ENCODE measurements at regions not wholly inside any gene's neighbourhood (a gene's known extent, or its start where the extent isn't known, plus 50 kb on each side); places are given as distances from the start of the nearest gene placed in this dataset.

- Histone ChIP-seq H3K4me2 (ENCODE audit: insufficient read depth, low read length) (no peak overlapping the region), H3K36me3 (ENCODE audit: control insufficient read depth, insufficient read depth, low read length) (peaks cover 4% of the 10 kb centered on the region; the same call in 1 of the 3 replicates), H3K9me3 (replicated peaks; ENCODE audit: control insufficient read depth, insufficient read depth, low read depth, low read length) (no peaks in the 10 kb centered on the region), H3K4me3 (no peak overlapping the region), H4K20me1 (replicated peaks; ENCODE audit: control insufficient read depth, insufficient read depth, low read length) (no peaks in the 10 kb centered on the region), H3K4me1 (replicated peaks in 1 of 2; ENCODE audit: control insufficient read depth in 2 of 2, insufficient read depth in 2 of 2, low read length in 2 of 2) (no peaks in the 10 kb centered on the region), H3K9ac (ENCODE audit: insufficient read depth in 1 of 2, low read depth in 2 of 2, low read length in 2 of 2) (no peak overlapping the region), H3K79me2 (ENCODE audit: control insufficient read depth, insufficient read depth, low read length) (no peaks in the 10 kb centered on the region), H3K27ac (ENCODE audit: extremely low read depth, low read depth, low read length) (no peak overlapping the region), H3K27me3 (ENCODE audit: control insufficient read depth in 2 of 2, insufficient read depth in 2 of 2, low read length in 2 of 2) (no peaks in the 10 kb centered on the region), H2AFZ (ENCODE audit: low read depth, low read length) (no peak overlapping the region), H3K9me1 (ENCODE audit: control insufficient read depth, insufficient read depth, low read length) (no peaks in the 10 kb centered on the region)
- ATAC-seq (no peak), DNase-seq (ENCODE audit: extremely low read depth in 1 of 4, low spot score in 3 of 4) (no peak), FAIRE-seq (no peak)
- intact Hi-C loops (cut with micrococcal nuclease) = no loop called here
- no TSS peak for BruUV-seq (replicated peaks)
- POLR2A ChIA-PET = no interaction called here
- CTCF ChIA-PET (ENCODE audit: low intra/inter-chr PET ratio) = no interaction called here
- in situ Hi-C loops (cut with MboI) = no loop called here
- TF ChIP-seq CTBP1 (IDR thresholded peaks at IDR 0.05; ENCODE audit: borderline replicate concordance) (no peak), MYNN (IDR thresholded peaks at IDR 0.05) (no peak), MYNN (CRISPR knock-in tag; IDR thresholded peaks at IDR 0.05) (no peak), NR2C1 (IDR thresholded peaks at IDR 0.05) (no peak), NR2C1 (tag; IDR thresholded peaks at IDR 0.05) (no peak), PTRF (tag; IDR thresholded peaks at IDR 0.05) (no peak), ATF4 (CRISPR knock-in tag; IDR thresholded peaks at IDR 0.05) (no peak), PKNOX1 (IDR thresholded peaks at IDR 0.05) (no peak), RBM39 (optimal IDR thresholded peaks at IDR 0.05; ENCODE audit: low read depth, low read length) (no peak), PHF21A (IDR thresholded peaks at IDR 0.05; ENCODE audit: borderline replicate concordance, low read depth) (no peak), FOXM1 (IDR thresholded peaks at IDR 0.05; ENCODE audit: low read depth) (no peak), FOXM1 (CRISPR knock-in tag; IDR thresholded peaks at IDR 0.05; ENCODE audit: low read depth) (no peak), ZNF140 (CRISPR knock-in tag; IDR thresholded peaks at IDR 0.05) (no peak), NCOA2 (IDR thresholded peaks at IDR 0.05; ENCODE audit: partially characterized antibody in 2 of 2) (no peak), SRSF1 (IDR thresholded peaks at IDR 0.05; ENCODE audit: low read depth, low read length) (no peak)
- TF ChIP-seq, protein P1, sequence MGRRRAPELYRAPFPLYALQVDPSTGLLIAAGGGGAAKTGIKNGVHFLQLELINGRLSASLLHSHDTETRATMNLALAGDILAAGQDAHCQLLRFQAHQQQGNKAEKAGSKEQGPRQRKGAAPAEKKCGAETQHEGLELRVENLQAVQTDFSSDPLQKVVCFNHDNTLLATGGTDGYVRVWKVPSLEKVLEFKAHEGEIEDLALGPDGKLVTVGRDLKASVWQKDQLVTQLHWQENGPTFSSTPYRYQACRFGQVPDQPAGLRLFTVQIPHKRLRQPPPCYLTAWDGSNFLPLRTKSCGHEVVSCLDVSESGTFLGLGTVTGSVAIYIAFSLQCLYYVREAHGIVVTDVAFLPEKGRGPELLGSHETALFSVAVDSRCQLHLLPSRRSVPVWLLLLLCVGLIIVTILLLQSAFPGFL (CRISPR knock-in tag; IDR thresholded peaks at IDR 0.05) = no peak
Observed at GRCh38 chr4:37014584-37014983, 230.0 kb upstream of the NWD2 start.
